Esophagus muscularis mucosa (tissue), 4 donors: ENCODE measurements at regions not wholly inside any gene's neighbourhood (a gene's known extent, or its start where the extent isn't known, plus 50 kb on each side); places are given as distances from the start of the nearest gene placed in this dataset.

Source experiments
- EP300 ChIP-seq: sonication (generic); formaldehyde crosslinking; IDR thresholded peaks from one replicate; pipeline ENCODE4 v1.6.1; 2017; ENCODE audit warnings: antibody characterized with exemption
- POLR2A ChIP-seq: fragments of 450-650 bp; IDR thresholded peaks from one replicate; pipeline ENCODE4 v1.6.1; 2017; ENCODE audit warnings: antibody characterized with exemption, moderate library complexity, mild to moderate bottlenecking, low read depth
- POLR2AphosphoS5 ChIP-seq, 2 donors: sonication (generic); formaldehyde crosslinking; IDR thresholded peaks; one replicate each; pipeline ENCODE4 v1.6.1; 2017; ENCODE audit warnings: antibody characterized with exemption in 2 of 2
- TF ChIP-seq, protein P1 (sequence below), 3 experiments: fragments of 200-600 bp in 2 of 3; fragments of 450-650 bp in 1 of 3; sonication (generic) in 2 of 3; IDR thresholded peaks; one replicate each; pipeline ENCODE4 v1.5.1; 2017 to 2019; ENCODE audit warnings: antibody characterized with exemption in 3 of 3, mild to moderate bottlenecking in 2 of 3, moderate library complexity in 1 of 3

- TF ChIP-seq, protein P1, sequence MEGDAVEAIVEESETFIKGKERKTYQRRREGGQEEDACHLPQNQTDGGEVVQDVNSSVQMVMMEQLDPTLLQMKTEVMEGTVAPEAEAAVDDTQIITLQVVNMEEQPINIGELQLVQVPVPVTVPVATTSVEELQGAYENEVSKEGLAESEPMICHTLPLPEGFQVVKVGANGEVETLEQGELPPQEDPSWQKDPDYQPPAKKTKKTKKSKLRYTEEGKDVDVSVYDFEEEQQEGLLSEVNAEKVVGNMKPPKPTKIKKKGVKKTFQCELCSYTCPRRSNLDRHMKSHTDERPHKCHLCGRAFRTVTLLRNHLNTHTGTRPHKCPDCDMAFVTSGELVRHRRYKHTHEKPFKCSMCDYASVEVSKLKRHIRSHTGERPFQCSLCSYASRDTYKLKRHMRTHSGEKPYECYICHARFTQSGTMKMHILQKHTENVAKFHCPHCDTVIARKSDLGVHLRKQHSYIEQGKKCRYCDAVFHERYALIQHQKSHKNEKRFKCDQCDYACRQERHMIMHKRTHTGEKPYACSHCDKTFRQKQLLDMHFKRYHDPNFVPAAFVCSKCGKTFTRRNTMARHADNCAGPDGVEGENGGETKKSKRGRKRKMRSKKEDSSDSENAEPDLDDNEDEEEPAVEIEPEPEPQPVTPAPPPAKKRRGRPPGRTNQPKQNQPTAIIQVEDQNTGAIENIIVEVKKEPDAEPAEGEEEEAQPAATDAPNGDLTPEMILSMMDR (IDR thresholded peaks at IDR 0.05): no peak
- TF ChIP-seq POLR2AphosphoS5 (IDR thresholded peaks at IDR 0.05): no peak
- no peak for TF ChIP-seq POLR2A
- TF ChIP-seq EP300: no peak
These were observed 436.7 kb downstream of the ATP23 start for GRCh38 chr12:58378028-58378427.
